Transverse colon (tissue), 3 donors: ENCODE measurements at regions not wholly inside any gene's neighbourhood (a gene's known extent, or its start where the extent isn't known, plus 50 kb on each side); places are given as distances from the start of the nearest gene placed in this dataset.

ENCODE experiments used
- EP300 ChIP-seq: sonication (generic); formaldehyde crosslinking; IDR thresholded peaks from one replicate; pipeline ENCODE4 v1.6.1; 2017; ENCODE audit warnings: antibody characterized with exemption, low read depth
- POLR2A ChIP-seq: fragments of 450-650 bp; IDR thresholded peaks from one replicate; pipeline ENCODE4 v1.6.1; 2016; ENCODE audit warnings: antibody characterized with exemption, mild to moderate bottlenecking, moderate library complexity
- TF ChIP-seq, protein P1 (sequence below), 5 experiments: fragments of 200-600 bp in 3 of 5; fragments of 450-650 bp in 2 of 5; sonication (generic) in 3 of 5; IDR thresholded peaks; 1 replicate in 2 of 5; 2 replicates in 3 of 5; pipeline ENCODE4 v1.5.1; 2016 to 2017; ENCODE audit warnings: antibody characterized with exemption in 5 of 5, inconsistent platforms in 3 of 5, mild to moderate bottlenecking in 2 of 5, moderate library complexity in 1 of 5

DNA sequence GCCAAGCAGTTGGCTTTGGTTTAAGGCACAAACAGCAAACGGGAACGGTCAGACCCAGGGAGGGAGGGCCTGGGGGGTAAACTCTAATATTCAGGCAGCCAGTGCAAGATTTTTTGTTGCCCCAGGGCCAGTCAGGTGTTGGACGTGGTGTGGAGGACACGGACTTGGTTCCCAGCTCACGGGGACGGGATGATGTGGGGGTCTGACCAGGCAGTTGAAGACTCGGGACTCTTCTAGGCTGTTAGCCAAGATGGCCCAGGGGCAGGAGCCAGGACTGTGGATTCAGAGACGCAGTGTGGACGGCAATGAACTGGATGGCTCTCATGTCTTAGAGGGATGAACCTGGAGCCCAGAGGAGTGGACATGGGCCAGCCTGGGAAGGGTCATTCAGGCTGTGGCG is 169.2 kb downstream of the C9orf50 start:
- TF ChIP-seq, protein P1, sequence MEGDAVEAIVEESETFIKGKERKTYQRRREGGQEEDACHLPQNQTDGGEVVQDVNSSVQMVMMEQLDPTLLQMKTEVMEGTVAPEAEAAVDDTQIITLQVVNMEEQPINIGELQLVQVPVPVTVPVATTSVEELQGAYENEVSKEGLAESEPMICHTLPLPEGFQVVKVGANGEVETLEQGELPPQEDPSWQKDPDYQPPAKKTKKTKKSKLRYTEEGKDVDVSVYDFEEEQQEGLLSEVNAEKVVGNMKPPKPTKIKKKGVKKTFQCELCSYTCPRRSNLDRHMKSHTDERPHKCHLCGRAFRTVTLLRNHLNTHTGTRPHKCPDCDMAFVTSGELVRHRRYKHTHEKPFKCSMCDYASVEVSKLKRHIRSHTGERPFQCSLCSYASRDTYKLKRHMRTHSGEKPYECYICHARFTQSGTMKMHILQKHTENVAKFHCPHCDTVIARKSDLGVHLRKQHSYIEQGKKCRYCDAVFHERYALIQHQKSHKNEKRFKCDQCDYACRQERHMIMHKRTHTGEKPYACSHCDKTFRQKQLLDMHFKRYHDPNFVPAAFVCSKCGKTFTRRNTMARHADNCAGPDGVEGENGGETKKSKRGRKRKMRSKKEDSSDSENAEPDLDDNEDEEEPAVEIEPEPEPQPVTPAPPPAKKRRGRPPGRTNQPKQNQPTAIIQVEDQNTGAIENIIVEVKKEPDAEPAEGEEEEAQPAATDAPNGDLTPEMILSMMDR (IDR thresholded peaks at IDR 0.05): no peak
- TF ChIP-seq POLR2A: no peak
- TF ChIP-seq EP300: no peak
